Skeletal muscle tissue (tissue), 3 donors: ENCODE measurements at regions not wholly inside any gene's neighbourhood (a gene's known extent, or its start where the extent isn't known, plus 50 kb on each side); places are given as distances from the start of the nearest gene placed in this dataset.

Experiments
- H3K27ac ChIP-seq: one replicate; pipeline ENCODE4 v1.7.0; 2013; ENCODE audit warnings: mild to moderate bottlenecking, low read depth, low read length, inconsistent platforms
- H3K27me3 ChIP-seq, 3 donors: one replicate each; pipeline ENCODE4 v1.7.0; 2013; ENCODE audit warnings: low read length in 3 of 3; ENCODE audit not compliant: control insufficient read depth in 3 of 3, insufficient read depth in 3 of 3
- H3K36me3 ChIP-seq, 3 donors: one replicate each; pipeline ENCODE4 v1.7.0; 2013; ENCODE audit warnings: low read length in 3 of 3; ENCODE audit not compliant: control insufficient read depth in 3 of 3, insufficient read depth in 3 of 3
- H3K4me1 ChIP-seq, 3 donors: one replicate each; pipeline ENCODE4 v1.7.0; 2013; ENCODE audit warnings: low read length in 3 of 3, mild to moderate bottlenecking in 3 of 3; ENCODE audit not compliant: control insufficient read depth in 3 of 3, insufficient read depth in 3 of 3
- H3K4me3 ChIP-seq, 3 donors: one replicate each; pipeline ENCODE4 v1.7.0; 2013; ENCODE audit warnings: low read length in 3 of 3
- H3K9ac ChIP-seq, 3 donors: one replicate each; pipeline ENCODE4 v1.7.0; 2013; ENCODE audit warnings: low read length in 3 of 3, mild to moderate bottlenecking in 3 of 3, moderate library complexity in 2 of 3, low read depth in 1 of 3
- H3K9me3 ChIP-seq, 3 donors: one replicate each; pipeline ENCODE4 v1.7.0; 2013; ENCODE audit warnings: low read length in 3 of 3; ENCODE audit not compliant: control insufficient read depth in 3 of 3
- donor health status: Osteomylitis.

DNA sequence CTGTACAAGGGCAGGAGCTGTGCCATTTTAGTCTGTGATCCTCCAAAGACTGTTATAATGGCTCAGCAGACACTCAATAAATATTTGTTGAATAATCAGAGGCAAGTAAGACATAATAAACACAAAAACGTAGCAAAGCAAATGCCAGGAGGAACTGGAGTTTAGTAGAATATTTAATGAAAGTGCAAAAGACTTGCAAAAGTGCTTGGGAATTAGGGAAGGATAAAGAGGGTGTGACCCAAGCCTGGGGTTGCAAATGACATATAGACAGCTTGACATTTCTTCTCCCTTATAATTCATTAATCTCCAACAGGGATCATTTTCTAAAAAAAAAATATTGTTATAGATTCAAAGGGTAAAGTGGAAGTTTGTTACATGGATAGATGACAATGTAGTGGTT is 212.7 kb upstream of the PGR start:
- Histone ChIP-seq H3K9me3 (no peaks in the 10 kb centered on the region), H3K9ac (no peak overlapping the region), H3K36me3 (no peaks in the 10 kb centered on the region), H3K27me3 (no peaks in the 10 kb centered on the region), H3K4me3 (no peak overlapping the region), H3K4me1 (no peaks in the 10 kb centered on the region), H3K27ac (no peak overlapping the region)

DNA sequence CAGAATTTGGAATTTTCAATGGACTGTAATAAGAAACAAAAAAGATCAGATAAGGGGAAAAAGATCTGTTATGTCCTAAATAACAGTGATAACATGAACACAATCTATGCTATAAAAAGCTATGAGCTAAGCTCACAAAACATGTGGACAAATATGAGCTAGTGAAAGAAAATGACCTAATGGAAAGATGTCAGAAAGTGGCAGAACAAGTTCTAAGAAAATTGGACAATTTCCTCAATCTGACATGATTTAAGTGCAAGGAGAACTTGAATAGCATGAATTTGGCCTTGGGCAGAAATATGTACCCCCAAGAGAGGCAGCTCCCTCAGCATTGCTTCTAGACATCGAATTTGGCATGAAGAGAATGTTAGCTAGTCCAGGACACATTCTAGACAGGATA is 212.0 kb upstream of the PGR start:
- no peak overlapping the region for H3K27ac ChIP-seq

DNA sequence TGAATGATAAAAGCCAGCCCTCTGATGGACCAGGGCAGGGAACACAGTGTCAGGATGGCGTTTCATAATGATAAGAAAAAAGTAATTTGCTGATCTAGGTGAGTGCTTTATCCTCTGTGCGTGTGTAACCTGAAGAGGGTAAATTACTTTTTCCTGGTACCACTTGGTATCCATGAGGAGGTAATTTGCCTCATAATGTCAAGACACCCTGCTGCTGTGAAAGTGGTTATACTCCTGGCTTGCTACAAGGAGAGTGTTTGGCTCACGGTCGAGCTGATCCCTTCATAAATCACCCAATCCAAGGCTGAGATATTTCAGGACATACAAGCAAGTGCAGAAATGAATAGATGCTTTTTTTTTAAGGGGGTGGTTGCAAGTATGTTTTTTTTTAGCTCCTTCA is 207.2 kb upstream of the PGR start:
- peak overlapping the region; percentile 39 for H3K27ac ChIP-seq
- H3K4me1 ChIP-seq, result peaks cover 0 to 4% (median 3%) of the 10 kb centered on the region in 3 donors
- no peak overlapping the region for H3K4me3 ChIP-seq

More for the DNA sequence above, 212.0 kb upstream of the PGR start:
- Histone ChIP-seq H3K4me3 (no peak overlapping the region), H3K9me3 (no peaks in the 10 kb centered on the region), H3K36me3 (no peaks in the 10 kb centered on the region), H3K9ac (no peak overlapping the region), H3K27me3 (no peaks in the 10 kb centered on the region), H3K4me1 (peaks cover 0 to 2% (median under 1%) of the 10 kb centered on the region in 3 donors)

DNA sequence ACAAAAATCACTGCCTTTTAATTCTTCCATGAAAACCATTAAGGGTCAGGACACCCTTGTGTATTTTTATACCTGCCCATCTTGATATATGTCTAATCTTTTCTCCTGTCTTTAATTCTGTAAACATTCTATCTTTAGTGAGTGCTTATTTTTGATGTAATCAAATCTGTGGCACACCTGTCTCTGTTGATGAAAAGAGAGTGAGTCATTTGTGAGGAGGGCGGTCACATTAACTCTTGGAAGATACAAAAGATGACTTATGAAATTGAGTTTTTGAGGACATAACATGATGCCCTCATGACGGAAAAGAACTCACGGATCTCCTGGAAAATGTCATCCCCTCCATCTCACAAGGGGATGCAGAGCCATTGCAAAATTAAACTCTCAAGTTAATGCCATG is 206.5 kb upstream of the PGR start:
- no peak overlapping the region for H3K4me3 ChIP-seq
- H3K27ac ChIP-seq, result peak overlapping the region; percentile 39

More for the DNA sequence above, 207.2 kb upstream of the PGR start:
- Histone ChIP-seq H3K36me3 (no peaks in the 10 kb centered on the region), H3K9me3 (no peaks in the 10 kb centered on the region), H3K9ac (no peak overlapping the region), H3K27me3 (no peaks in the 10 kb centered on the region)

DNA sequence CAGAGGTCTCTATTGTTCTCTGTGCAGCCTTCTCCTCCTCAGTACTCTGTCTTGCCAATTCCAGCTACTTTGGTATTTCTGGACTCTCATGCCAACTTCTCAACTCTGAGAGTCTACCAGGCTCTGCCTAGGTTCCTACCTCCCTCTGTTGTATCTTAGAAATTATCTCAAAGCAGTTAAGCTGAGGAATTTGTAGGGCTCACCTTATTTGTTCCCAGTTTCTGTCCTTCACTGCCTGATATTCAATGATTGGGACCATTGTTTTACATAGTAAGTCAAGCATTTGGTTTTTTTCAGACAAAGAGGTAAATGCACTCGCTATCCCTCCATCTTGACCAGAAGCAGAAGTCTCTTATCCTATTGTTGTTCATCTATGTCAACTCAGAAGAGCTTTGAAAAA is 205.0 kb upstream of the PGR start:
- Histone ChIP-seq H3K4me1 (peaks cover 0 to 4% (median 3%) of the 10 kb centered on the region in 3 donors), H3K36me3 (no peaks in the 10 kb centered on the region), H3K9ac (no peak overlapping the region), H3K9me3 (no peaks in the 10 kb centered on the region), H3K27ac (no peak overlapping the region), H3K27me3 (no peaks in the 10 kb centered on the region), H3K4me3 (no peak overlapping the region)

More for the DNA sequence above, 206.5 kb upstream of the PGR start:
- no peaks in the 10 kb centered on the region for H3K9me3 ChIP-seq
- H3K36me3 ChIP-seq, result no peaks in the 10 kb centered on the region
- no peaks in the 10 kb centered on the region for H3K27me3 ChIP-seq
- H3K9ac ChIP-seq, result no peak overlapping the region
- H3K4me1 ChIP-seq, result peaks cover 0 to 4% (median 3%) of the 10 kb centered on the region in 3 donors

DNA sequence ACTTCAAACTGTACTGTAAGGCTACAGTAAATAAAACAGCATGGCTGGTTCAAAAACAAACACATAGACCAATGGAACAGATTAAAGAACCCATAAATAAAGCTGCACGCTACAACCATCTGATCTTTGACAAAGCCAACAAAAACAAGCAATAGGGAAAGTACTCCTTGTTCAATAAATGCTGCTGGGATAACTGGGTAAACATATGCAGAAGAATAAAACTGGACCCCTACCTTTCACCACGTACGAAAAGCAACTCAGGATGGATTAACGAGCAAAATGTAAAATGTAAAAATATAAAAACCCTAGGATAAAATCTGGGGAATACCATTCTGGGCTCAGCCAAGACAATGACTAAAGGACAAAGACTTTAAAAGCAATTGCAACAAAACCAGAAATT is 201.8 kb upstream of the PGR start:
- Histone ChIP-seq H3K27ac (no peak overlapping the region), H3K27me3 (no peaks in the 10 kb centered on the region), H3K36me3 (no peaks in the 10 kb centered on the region), H3K4me1 (peaks cover 0 to under 1% (median under 1%) of the 10 kb centered on the region in 3 donors), H3K4me3 (no peak overlapping the region), H3K9ac (no peak overlapping the region), H3K9me3 (no peaks in the 10 kb centered on the region)

DNA sequence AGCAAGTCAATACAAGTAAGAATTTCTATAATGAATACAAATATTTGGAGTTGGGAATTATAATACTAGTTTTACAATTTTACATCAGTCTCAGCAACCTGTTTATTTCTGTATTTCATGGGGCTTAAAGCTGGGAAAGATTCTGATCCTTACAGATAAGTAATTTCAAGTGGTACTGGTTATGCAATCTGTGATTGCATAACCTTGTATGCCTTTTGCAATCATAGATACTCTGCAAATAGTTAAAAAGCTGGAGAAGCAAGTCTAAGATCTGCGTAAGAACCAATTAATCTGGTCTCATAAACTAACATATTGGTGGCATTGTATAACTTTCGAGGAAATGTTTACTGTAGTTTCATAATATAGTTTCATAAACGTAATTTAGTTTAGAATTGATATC is 198.3 kb upstream of the PGR start:
- H3K27ac ChIP-seq, result no peak overlapping the region
- no peaks in the 10 kb centered on the region for H3K9me3 ChIP-seq
- no peak overlapping the region for H3K4me3 ChIP-seq
- no peak overlapping the region for H3K9ac ChIP-seq
- H3K4me1 ChIP-seq, result no peaks in the 10 kb centered on the region
- H3K36me3 ChIP-seq, result no peaks in the 10 kb centered on the region
- H3K27me3 ChIP-seq, result no peaks in the 10 kb centered on the region

DNA sequence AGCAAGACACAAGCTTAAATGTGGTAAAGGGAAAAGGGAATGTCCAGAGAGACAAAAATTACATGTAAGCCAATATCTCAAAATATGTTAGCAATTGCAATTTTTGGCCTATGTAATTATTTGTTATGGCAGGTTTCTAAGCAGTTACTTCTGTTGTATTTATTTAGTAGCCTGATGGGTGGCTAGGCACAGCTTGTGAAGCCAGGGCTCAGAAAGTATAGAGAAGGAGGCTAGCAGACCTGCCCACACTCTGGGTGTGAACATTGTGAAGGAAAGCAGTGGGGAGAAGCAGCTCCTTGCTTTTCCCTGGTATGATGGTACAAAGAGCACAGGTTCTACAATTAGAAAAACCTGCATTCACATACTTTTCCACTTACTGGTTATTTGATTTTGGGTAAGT is 196.5 kb upstream of the PGR start:
- no peak overlapping the region for H3K4me3 ChIP-seq
- no peaks in the 10 kb centered on the region for H3K27me3 ChIP-seq
- peaks cover 0 to 3% (median 0%) of the 10 kb centered on the region in 3 donors for H3K4me1 ChIP-seq
- no peak overlapping the region for H3K27ac ChIP-seq
- H3K9ac ChIP-seq, result no peak overlapping the region
- H3K9me3 ChIP-seq, result no peaks in the 10 kb centered on the region
- H3K36me3 ChIP-seq, result no peaks in the 10 kb centered on the region

DNA sequence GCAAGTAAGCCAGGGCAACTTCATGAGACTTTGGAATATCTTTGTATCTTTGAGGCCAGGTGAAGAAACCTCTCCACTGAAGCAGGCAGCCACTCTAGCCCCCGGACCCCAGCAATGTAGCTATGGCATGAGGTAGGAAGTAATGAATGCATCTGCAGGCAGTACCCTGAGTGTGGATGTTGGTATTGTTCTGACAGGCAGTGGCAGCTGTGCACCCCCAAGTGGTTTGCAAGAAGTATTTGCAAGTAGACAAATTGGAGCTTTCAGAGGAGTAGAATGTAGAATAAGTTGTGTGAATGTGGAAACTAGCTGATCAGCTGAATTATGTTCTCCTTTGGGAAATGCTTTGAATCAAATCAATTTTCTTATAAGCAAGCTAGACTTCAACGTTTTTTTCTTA is 194.4 kb upstream of the PGR start:
- Histone ChIP-seq H3K27me3 (no peaks in the 10 kb centered on the region), H3K4me3 (no peak overlapping the region), H3K36me3 (no peaks in the 10 kb centered on the region), H3K9ac (no peak overlapping the region), H3K9me3 (no peaks in the 10 kb centered on the region), H3K4me1 (peaks cover 0 to 7% (median 0%) of the 10 kb centered on the region in 3 donors), H3K27ac (no peak overlapping the region)

DNA sequence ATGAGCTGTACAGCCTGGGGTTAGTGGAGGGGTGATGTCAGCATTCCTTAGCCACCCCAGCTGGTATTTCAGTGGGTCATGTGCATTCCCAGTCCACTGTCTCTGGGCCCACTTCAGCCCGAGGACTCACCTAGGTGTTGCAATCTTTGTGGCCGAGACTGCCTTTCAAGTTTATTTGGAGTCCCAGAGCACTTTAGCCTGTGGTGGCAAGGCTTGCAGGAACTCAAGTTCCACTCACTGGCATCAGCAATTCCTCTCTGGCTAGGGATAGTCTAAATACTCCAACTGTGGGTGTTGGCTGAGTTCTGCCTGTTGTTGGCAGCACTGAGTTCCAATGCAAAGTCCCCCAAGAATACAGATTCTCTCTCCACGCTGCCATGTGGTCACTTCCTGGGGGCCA is 191.6 kb upstream of the PGR start:
- Histone ChIP-seq H3K36me3 (no peaks in the 10 kb centered on the region), H3K4me1 (peaks cover 0 to 7% (median 0%) of the 10 kb centered on the region in 3 donors), H3K27me3 (no peaks in the 10 kb centered on the region), H3K9ac (no peak overlapping the region), H3K27ac (no peak overlapping the region), H3K4me3 (no peak overlapping the region), H3K9me3 (no peaks in the 10 kb centered on the region)

DNA sequence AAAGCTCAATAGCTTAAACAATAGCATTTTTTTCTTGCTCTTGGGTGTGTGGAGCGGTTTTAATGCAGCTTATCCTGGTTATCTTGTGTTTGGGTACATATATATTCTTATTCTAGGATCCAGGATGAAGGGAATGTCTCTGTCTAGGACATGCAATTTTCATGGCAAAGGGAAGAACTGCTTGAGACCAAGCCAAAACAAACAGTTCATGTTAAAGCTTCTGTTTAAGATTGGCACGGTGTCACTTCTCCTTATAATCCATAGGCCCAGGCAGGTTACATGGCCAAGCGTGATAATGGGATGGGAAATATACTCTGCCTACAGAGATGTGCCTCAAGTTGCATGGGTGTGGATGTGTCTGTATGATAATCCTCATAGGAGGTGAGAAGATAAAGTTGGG is 177.1 kb upstream of the PGR start:
- no peaks in the 10 kb centered on the region for H3K9me3 ChIP-seq
- no peak overlapping the region for H3K27ac ChIP-seq
- H3K27me3 ChIP-seq, result no peaks in the 10 kb centered on the region
- H3K4me3 ChIP-seq, result no peak overlapping the region
- H3K4me1 ChIP-seq, result no peaks in the 10 kb centered on the region
- H3K36me3 ChIP-seq, result no peaks in the 10 kb centered on the region
- H3K9ac ChIP-seq, result no peak overlapping the region
